NCI-H187 (cell line): ENCODE measurements at regions not wholly inside any gene's neighbourhood (a gene's known extent, or its start where the extent isn't known, plus 50 kb on each side); places are given as distances from the start of the nearest gene placed in this dataset.
"Not testable (repeated sequence)": the region's sequence is repeated elsewhere in the genome, so short reads cannot be mapped to it uniquely, and the experiment has no call there.

Experiments used
- DNase-seq, 2 experiments: peaks; one replicate each; lab custom pipeline; 2025; lab: John Stamatoyannopoulos, UW

DNA sequence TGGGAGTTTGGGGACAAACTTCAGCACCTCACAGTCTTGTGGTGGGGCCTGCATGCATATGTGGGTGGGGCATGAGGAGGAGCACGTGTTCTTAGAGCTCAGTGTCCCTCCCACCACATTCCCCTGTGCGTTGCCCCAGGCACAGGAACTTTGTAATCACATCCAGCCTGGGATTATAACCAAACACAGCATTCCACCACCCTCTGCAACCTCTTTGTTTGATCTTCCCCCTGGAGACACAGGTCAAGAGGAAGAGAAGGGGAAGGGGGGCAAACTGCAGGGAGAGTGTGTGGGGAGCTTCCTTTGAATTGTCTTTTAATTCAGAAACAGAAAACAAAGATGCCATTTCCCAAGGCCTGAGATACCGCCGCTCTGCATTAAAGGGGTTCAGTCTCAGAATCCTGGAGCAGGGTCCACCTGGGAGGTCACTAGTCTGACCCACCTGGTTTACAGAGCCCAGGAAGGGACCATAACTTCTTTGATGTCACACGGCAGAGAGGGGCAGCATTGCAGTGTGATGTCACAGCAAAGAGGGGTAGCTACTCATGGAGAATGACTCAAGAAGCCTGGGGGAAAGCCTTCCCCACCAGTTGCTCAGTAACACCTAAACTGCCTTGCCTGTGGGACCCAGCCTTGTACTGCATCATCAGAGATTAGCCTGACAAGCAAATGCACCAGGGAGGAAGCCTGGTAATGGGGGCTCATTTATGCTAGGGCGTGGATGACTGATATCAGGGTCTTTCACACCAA, 106.3 kb upstream of the RNU6-1 start:
- no peak for DNase-seq

GRCh38 chr15:67946701-67947100, 106.9 kb upstream of the RNU6-1 start:
- DNase-seq: no peak

DNA sequence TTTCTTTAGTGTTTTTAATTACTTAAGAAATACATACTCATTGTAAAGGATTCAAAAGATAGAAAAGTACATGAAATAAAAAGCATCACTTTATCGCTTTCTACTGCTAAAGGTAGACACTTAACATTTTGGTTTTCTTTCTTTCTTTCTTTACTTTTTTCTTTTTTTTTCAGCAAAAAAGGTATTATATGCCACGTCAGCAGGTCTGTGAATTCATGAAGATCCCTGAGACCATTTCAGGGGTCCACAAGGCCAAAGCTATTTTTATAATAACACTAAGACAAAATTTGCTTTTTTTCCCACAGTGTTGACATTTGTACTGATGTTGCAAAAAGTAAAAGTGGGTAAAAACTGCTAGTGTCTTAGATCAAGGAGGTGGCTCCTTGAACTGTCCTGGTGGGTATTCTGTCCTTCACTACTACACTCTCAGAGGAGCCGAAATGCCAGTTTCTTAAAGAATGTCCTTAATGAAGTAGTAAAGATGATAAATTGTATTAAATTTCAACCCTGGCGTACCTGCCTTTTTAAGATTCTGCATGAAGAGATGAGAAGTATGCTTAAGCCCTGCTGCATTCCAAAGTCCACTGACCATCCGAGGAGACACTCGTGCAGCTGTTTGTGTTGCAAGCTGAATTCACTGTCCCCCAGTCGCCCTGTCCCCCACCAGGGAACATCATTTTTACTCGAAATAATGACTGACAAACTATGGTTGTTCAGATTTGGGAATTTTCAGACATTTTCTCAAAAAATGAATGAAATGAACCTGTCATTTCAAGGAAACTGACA, 106.7 kb upstream of the PIAS1 start:
- no peak for DNase-seq

DNA sequence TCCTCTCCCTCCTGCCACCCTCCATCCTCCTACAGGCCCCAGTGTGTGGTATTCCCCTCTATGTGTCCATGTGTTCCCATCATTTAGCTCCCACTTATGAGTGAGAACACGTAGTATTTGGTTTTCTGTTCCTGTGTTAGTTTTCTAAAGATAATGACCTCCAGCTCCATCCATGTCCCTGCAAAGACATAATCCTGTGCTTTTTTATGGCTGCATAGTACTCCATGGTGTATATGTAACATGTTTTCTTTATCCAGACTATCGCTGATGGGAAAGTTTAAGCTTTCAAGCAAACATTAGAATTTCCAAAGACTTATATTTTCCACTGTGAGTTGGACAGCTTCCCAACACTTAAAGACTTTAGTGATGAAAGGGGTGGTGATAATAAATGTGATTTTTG, 105.9 kb upstream of the PIAS1 start:
- no peak for DNase-seq

- DNase-seq: not testable (repeated sequence)
Measured at GRCh38 chr15:67951187-67951586, 102.9 kb upstream of the PIAS1 start.

DNA sequence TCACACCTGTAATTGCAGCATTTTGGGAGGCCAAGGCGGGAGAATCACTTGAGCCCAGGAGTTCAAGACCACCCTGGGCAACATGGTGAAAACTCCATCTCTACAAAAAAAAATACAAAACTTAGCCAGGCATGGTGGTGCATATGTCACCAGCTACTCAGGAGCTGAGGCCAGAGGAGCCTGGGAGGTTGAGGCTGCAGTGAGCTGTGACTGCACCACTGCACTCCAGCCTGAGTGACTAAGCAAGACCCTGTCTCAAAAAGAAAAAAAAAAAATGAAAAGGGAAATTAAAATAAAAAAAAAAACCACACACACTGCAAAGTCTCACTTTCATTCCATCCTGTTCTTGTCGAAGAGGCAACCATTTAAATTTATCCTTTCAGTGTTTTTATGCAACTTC, 100.8 kb upstream of the PIAS1 start:
- no peak for DNase-seq

- no peak for DNase-seq
Measured at GRCh38 chr15:67955252-67955651, 98.9 kb upstream of the PIAS1 start.

- no peak for DNase-seq
Measured at GRCh38 chr15:67957435-67958132, 96.5 kb upstream of the PIAS1 start.

GRCh38 chr15:67967871-67968431, 86.2 kb upstream of the PIAS1 start:
- peak; percentile 10 to 20 for DNase-seq

DNA sequence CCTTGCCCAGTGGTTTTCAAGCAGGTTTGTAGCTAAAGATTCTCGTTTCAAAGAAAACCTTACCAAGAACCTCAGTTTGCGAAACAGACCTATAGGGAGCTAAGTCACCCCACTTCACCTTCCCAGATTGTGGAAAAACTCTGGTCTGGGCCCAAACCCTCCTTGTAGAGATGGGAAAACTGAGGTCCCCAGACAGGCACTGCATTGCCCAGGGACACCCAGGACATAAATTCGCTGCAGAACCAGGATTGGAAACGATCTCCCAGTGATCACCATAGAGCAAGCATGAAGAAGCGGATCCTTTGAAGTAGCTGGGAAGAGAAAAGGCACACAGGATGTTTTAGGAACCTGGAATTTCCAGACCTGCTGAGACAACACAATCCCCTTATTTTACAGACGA, 85.6 kb upstream of the PIAS1 start:
- DNase-seq: no peak

- no peak for DNase-seq
Measured at GRCh38 chr15:67968966-67969365, 85.1 kb upstream of the PIAS1 start.

DNA sequence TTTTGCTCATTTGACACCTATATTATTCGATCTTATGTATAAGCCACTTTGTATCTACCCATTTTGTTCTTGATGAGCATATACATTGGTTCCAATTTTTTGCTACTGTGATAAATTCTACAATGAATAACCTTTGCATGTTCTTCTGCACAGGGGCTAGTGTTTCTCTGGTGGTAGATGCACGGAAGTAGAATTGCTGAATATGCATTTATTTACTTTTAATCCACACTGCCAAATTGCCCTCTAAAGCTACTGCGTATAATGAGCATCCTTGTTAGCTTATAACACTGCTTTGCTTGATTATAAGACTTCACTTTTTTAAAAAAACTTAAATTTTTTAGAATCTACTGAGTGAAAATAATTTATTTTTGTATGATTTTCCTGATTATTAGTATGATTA, 84.2 kb upstream of the PIAS1 start:
- no peak for DNase-seq

DNA sequence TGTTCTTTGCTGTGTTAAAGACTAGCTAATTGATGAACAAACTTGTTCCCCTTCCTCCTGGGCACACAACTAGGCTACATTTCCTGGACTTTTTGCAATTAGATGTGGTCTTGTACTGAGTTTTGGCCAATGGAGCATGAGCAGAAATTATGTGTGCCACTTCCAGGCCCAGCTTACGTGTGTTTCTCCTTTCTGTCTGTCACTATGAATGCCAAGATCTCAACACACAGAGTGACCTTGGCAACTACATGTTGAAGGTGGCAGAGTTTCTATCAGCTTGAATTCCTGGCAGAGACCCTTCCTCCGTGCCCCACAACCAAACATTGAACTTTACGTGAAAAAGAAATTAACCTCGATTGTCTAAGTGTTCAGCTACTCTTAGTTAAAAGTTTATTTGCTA, 81.7 kb upstream of the PIAS1 start:
- no peak for DNase-seq

GRCh38 chr15:67973846-67974245, 80.3 kb upstream of the PIAS1 start:
- no peak for DNase-seq

DNA sequence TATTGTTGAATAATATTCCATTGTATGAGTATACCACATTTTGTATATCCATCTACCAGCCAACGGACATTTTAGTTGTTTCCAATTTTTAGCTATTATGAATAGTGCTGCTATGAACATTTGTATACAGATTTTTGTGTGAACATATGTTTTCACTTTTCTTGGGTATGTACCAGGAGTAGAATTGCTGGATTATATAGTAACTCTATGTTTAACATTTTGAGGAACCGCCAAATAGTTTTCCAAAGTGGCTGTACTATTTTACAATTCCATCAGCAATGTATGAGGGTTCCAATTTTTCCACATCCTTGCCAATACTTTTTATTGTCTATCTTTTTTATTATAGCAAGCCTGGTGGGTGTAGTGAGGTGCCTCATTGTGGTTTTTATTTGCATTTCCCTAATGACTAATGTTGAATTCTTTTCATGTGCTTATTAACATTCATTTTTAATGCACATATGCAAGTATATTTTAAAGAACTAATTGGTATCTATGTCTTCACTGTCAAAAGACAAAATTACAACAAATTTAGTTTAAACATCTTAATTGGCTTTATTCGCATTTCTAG, 77.5 kb upstream of the PIAS1 start:
- no peak for DNase-seq

DNA sequence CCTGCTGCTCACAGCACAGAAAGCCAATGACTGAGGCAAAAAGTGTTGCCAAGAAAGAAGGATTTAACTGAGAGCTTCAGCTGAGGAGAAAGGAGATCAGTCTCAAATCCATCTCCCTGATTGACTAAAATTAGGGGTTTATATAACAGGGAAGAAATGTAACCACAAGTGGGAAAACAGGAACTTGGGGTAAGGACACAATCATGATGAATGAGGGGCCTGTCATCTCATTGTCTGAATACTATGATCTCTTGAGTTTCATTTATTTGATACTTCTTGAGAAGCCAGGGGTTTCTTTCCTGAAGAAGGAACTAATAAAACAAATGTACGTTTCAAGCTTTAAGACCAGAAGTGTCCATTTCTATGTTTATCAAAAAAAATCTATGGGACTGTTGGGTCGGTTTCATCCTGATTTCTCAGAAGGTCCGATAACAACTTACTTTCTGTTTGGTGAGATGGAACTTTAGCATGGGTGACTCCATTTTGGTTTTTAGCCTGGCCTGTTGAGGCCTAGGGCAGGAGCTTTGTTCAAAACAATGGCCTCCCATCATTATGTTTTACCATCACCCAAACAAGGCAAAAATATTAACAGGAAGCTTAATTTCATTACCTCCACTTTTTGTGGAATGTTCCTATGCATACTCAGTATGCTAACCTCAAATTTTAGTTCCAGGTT, 76.6 kb upstream of the PIAS1 start:
- no peak for DNase-seq

DNA sequence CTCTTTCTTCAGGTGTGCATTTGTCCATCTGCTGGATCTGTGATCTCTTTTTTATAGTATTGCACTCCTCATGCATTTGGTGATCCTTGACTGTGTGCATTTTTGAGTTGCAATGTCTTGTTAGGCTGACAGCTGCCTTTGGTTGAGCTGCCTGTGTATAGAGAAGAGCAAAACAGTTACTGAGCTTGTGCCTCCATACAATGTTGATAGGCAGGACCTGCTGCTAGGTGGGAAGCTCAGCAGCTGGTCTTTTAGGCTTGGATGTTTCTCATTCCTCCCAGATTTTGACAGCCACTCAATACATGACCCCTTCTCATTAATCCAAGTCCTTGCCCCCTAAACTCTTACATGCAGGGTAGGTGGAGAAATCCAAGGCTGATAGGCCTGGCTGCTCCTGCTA, 74.8 kb upstream of the PIAS1 start:
- no peak for DNase-seq

DNA sequence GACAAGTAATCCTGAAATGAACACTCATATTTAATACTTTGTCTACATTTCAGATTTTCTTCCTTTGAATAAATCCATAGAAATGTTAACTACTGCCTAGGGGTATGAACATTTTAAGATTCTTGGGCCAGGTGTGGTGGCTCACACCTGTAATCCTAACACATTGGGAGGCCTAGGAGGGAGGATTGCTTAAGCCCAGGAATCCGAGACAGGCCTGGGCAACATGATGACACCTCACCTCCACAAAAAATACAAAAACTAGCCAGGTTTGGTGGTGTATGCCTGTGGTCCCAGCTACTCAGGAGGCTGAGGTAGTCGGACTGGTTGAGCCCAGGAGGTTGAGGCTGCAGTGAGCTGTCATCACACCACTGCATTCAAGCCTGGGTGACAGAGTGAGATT, 73.9 kb upstream of the PIAS1 start:
- DNase-seq: no peak

- DNase-seq: no peak
Measured at GRCh38 chr15:67980773-67981685, 73.1 kb upstream of the PIAS1 start.

DNA sequence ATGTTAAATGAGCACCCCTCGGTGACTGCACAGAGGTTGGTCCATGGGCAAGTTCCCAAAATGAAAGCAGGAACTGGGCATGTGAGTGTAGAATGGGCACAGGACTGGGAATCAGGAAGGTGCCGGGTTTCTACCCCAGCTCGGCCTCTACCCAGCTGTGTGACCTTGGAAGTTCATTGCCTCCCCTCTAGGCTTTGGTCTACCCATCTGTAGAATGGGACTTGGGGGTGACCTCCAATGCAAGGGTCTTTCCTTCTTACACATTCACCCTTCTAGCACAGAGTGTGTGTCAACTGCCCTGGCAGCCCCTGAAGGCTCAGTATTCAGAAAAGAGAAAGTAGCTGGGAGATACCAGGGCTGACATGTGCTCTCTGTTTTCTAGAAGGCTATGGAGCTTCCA, 72.3 kb upstream of the PIAS1 start:
- no peak for DNase-seq

DNA sequence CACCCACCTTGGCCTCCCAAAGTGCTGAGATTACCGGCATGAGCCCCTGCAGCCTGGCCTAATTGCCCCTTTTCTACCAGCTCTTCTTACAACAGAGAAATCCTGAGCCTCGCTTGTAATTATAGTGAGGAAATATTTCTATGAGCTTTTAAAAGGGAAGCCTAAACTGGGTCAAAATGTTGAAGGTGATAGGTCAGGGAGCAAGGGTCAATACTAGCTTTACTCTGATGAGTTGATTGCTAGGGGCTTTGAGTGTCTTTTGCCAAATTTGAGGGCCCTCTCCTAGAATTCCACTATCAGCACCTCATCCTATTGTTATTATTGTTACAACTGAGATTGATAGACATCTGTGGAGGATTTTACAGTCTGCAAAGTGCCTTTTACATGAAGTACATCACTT, 62.4 kb upstream of the PIAS1 start:
- no peak for DNase-seq
